KBM-7 (cell line): ENCODE measurements at regions not wholly inside any gene's neighbourhood (a gene's known extent, or its start where the extent isn't known, plus 50 kb on each side); places are given as distances from the start of the nearest gene placed in this dataset.
"Not testable (repeated sequence)": the region's sequence is repeated elsewhere in the genome, so short reads cannot be mapped to it uniquely, and the experiment has no call there.

ENCODE experiments used
- DNase-seq: peaks from one replicate; pipeline ENCODE4 v3.0.0-alpha.2; 2015
- in situ Hi-C: fragments of 300-500 bp; cut with MboI; formaldehyde crosslinking; loops from 2 replicates; pipeline ENCODE4 v1.14.3; 2020; ENCODE audit warnings: low sequenced_read_pairs, low pct_unique_long_range_greater_than_20kb, mixed read lengths

GRCh38 chr1:104592926-104593325 lies 843.2 kb downstream of the AMY1C start:
- in situ Hi-C loops = no loop called here

GRCh38 chr1:104593413-104594187 lies 843.9 kb downstream of the AMY1C start:
- in situ Hi-C loops = no loop called here
- peak; percentile 11 for DNase-seq

More at GRCh38 chr1:104592926-104593325, 843.2 kb downstream of the AMY1C start:
- DNase-seq = peak; percentile 64

GRCh38 chr1:104617474-104617873 lies 867.8 kb downstream of the AMY1C start:
- in situ Hi-C loops = no loop called here
- DNase-seq = no peak

GRCh38 chr1:104621221-104621620 lies 871.5 kb downstream of the AMY1C start:
- in situ Hi-C loops = no loop called here
- DNase-seq = no peak

- in situ Hi-C loops = no loop called here
Observed at GRCh38 chr1:104624538-104624937, 874.8 kb downstream of the AMY1C start.

GRCh38 chr1:104629589-104629988 lies 879.9 kb downstream of the AMY1C start:
- in situ Hi-C loops = no loop called here
- DNase-seq = peak; percentile 19

More at GRCh38 chr1:104624538-104624937, 874.8 kb downstream of the AMY1C start:
- DNase-seq = no peak

- in situ Hi-C loops = no loop called here
- DNase-seq = no peak
Observed at GRCh38 chr1:104630567-104631149, 881.0 kb downstream of the AMY1C start.

- DNase-seq = peak; percentile 22
- in situ Hi-C loops = no loop called here
Observed at GRCh38 chr1:104636581-104636980, 886.9 kb downstream of the AMY1C start.

- no peak for DNase-seq
- in situ Hi-C loops = no loop called here
Observed at GRCh38 chr1:104646233-104646632, 896.5 kb downstream of the AMY1C start.

- in situ Hi-C loops = no loop called here
- peak; percentile 42 for DNase-seq
Observed at GRCh38 chr1:104648269-104648691, 898.6 kb downstream of the AMY1C start.

GRCh38 chr1:104664374-104664773 lies 914.7 kb downstream of the AMY1C start:
- DNase-seq, in situ Hi-C loops: not testable (repeated sequence)

- in situ Hi-C loops = no loop called here
- no peak for DNase-seq
Observed at GRCh38 chr1:104665300-104665699, 915.6 kb downstream of the AMY1C start.

- in situ Hi-C loops = no loop called here
- DNase-seq = no peak
Observed at GRCh38 chr1:104671684-104672353, 922.1 kb downstream of the AMY1C start.

- in situ Hi-C loops = no loop called here
- peak; percentile 9 for DNase-seq
Observed at GRCh38 chr1:104699433-104699832, 949.7 kb downstream of the AMY1C start.

GRCh38 chr1:104702731-104703130 lies 953.0 kb downstream of the AMY1C start:
- in situ Hi-C loops = no loop called here
- DNase-seq = no peak

GRCh38 chr1:104706631-104707147 lies 957.0 kb downstream of the AMY1C start:
- in situ Hi-C loops = no loop called here
- peak; percentile 16 for DNase-seq

GRCh38 chr1:104718752-104719151 lies 969.1 kb downstream of the AMY1C start:
- in situ Hi-C loops = no loop called here
- DNase-seq = no peak

GRCh38 chr1:104720741-104721140 lies 971.0 kb downstream of the AMY1C start:
- DNase-seq = no peak
- in situ Hi-C loops = no loop called here

- in situ Hi-C loops = no loop called here
- DNase-seq = no peak
Observed at GRCh38 chr1:104726917-104727316, 977.2 kb downstream of the AMY1C start.

GRCh38 chr1:104733866-104734265 lies 984.2 kb downstream of the AMY1C start:
- DNase-seq = no peak
- in situ Hi-C loops = no loop called here
